ENCODE measurements at regions not wholly inside any gene's neighbourhood (a gene's known extent, or its start where the extent isn't known, plus 50 kb on each side); places are given as distances from the start of the nearest gene placed in this dataset.
A peak's percentile ranks its signal among the peaks of the same experiment; 100 is the strongest.

DNA sequence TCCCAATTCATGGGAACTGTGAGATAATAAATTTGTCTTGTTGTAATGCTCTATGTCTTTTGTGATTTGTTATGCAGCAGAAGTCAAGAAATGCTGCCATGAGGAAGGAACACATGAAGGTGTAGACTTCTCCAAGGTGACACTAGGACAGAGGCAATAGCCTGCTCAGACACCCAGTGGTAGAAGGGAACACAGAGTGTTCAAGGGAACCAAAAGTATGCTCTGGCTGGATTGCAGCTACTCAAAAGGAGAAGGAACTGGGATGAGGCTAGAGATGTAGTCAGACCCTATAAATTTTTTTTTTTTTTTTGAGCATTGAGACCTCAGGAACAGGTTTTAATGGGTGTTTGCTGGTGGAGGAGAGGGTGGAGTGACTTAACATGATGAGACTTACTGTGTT is 232.5 kb downstream of the PARP8 start:
- ATAC-seq, result no peak
- TF ChIP-seq TOX (CRISPR knock-in tag; IDR thresholded peaks at IDR 0.05; ENCODE audit: borderline replicate concordance), result no peak
- TF ChIP-seq, protein P1, sequence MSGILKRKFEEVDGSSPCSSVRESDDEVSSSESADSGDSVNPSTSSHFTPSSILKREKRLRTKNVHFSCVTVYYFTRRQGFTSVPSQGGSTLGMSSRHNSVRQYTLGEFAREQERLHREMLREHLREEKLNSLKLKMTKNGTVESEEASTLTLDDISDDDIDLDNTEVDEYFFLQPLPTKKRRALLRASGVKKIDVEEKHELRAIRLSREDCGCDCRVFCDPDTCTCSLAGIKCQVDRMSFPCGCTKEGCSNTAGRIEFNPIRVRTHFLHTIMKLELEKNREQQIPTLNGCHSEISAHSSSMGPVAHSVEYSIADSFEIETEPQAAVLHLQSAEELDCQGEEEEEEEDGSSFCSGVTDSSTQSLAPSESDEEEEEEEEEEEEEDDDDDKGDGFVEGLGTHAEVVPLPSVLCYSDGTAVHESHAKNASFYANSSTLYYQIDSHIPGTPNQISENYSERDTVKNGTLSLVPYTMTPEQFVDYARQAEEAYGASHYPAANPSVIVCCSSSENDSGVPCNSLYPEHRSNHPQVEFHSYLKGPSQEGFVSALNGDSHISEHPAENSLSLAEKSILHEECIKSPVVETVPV (CRISPR knock-in tag; IDR thresholded peaks at IDR 0.05), result no peak
- no peak for TF ChIP-seq BACH2 (CRISPR knock-in tag; IDR thresholded peaks at IDR 0.05; ENCODE audit: borderline replicate concordance)
- no peak for TF ChIP-seq OSR1 (CRISPR knock-in tag; IDR thresholded peaks at IDR 0.05)
- no peak for TF ChIP-seq ZFP3 (CRISPR knock-in tag; IDR thresholded peaks at IDR 0.05)
- TF ChIP-seq, protein P2, sequence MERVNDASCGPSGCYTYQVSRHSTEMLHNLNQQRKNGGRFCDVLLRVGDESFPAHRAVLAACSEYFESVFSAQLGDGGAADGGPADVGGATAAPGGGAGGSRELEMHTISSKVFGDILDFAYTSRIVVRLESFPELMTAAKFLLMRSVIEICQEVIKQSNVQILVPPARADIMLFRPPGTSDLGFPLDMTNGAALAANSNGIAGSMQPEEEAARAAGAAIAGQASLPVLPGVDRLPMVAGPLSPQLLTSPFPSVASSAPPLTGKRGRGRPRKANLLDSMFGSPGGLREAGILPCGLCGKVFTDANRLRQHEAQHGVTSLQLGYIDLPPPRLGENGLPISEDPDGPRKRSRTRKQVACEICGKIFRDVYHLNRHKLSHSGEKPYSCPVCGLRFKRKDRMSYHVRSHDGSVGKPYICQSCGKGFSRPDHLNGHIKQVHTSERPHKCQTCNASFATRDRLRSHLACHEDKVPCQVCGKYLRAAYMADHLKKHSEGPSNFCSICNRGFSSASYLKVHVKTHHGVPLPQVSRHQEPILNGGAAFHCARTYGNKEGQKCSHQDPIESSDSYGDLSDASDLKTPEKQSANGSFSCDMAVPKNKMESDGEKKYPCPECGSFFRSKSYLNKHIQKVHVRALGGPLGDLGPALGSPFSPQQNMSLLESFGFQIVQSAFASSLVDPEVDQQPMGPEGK (CRISPR knock-in tag; IDR thresholded peaks at IDR 0.05; ENCODE audit: borderline replicate concordance), result no peak
- no peak for TF ChIP-seq ARNTL (CRISPR knock-in tag; IDR thresholded peaks at IDR 0.05; ENCODE audit: borderline replicate concordance, low read depth)
- TF ChIP-seq ZNF8 (CRISPR knock-in tag; IDR thresholded peaks at IDR 0.05), result no peak
- no peak for TF ChIP-seq RARB (CRISPR knock-in tag; IDR thresholded peaks at IDR 0.05)
- TF ChIP-seq SNAI2 (CRISPR knock-in tag; IDR thresholded peaks at IDR 0.05), result no peak
- TF ChIP-seq, protein P3, sequence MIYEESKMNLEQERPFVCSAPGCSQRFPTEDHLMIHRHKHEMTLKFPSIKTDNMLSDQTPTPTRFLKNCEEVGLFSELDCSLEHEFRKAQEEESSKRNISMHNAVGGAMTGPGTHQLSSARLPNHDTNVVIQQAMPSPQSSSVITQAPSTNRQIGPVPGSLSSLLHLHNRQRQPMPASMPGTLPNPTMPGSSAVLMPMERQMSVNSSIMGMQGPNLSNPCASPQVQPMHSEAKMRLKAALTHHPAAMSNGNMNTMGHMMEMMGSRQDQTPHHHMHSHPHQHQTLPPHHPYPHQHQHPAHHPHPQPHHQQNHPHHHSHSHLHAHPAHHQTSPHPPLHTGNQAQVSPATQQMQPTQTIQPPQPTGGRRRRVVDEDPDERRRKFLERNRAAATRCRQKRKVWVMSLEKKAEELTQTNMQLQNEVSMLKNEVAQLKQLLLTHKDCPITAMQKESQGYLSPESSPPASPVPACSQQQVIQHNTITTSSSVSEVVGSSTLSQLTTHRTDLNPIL (CRISPR knock-in tag; IDR thresholded peaks at IDR 0.05; ENCODE audit: low read depth), result no peak
- TF ChIP-seq ZNF70 (CRISPR knock-in tag; IDR thresholded peaks at IDR 0.05), result no peak
- no peak for TF ChIP-seq TCF4 (CRISPR knock-in tag; IDR thresholded peaks at IDR 0.05; ENCODE audit: borderline replicate concordance)
- TF ChIP-seq ZC3H10 (CRISPR knock-in tag; IDR thresholded peaks at IDR 0.05), result no peak
- no peak for TF ChIP-seq ZNF565 (CRISPR knock-in tag; conservative IDR thresholded peaks at IDR 0.05; ENCODE audit: low read depth)

DNA sequence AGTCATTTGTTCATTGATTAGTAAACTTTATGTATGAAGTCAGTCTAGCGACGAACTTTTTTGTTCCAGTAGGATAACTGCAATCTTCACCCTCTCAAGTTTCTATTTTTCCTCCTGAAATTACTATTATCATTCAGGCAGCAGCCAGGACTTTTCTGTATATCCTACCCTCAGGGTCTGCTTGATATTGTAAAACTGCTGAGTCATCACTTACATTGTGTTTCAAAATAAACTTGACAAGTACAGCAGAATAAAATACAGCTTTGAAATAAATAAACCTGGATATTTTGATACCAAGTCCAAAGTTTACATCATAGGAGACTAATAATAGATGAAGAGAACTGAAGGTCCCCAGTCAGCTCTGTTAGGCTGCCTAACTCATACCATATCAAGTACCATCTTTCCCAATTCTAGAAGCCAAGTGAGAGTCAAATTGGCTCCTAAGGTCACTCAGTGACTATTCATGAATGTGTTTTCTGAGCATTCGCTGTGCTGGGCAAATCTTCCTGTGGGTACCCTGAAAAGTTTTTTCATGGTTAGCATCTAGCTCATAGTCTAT is 234.6 kb downstream of the PARP8 start:
- no peak for ATAC-seq
- TF ChIP-seq BACH2 (CRISPR knock-in tag; IDR thresholded peaks at IDR 0.05; ENCODE audit: borderline replicate concordance) (peak; percentile 38; the same call in 1 of the 2 replicates), ZFP30 (CRISPR knock-in tag; IDR thresholded peaks at IDR 0.05) (no peak)

DNA sequence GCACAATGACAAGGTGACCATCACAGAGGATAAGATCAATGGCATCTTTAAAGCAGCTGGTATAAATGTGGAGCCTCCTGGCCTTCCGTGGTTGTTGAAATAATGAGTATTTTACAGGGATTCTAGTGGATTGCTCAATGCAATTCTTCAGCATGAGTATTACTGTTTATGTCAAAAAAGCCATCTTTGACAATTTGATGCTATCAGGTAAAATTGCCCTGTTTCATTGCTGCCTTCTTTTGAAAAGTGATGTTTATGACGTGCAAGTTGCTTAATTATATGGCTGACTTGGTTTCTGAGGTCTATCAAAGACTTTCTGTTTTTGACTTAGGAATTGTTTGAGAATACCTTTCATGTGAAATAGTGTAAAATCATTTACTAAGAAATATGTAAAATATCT is 237.2 kb downstream of the PARP8 start:
- TF ChIP-seq, protein P1 (CRISPR knock-in tag; IDR thresholded peaks at IDR 0.05), result no peak
- TF ChIP-seq, protein P2 (CRISPR knock-in tag; IDR thresholded peaks at IDR 0.05; ENCODE audit: borderline replicate concordance), result no peak
- TF ChIP-seq GLIS3 (CRISPR knock-in tag; IDR thresholded peaks at IDR 0.05) (no peak), BACH2 (CRISPR knock-in tag; IDR thresholded peaks at IDR 0.05; ENCODE audit: borderline replicate concordance) (no peak), ZNF8 (CRISPR knock-in tag; IDR thresholded peaks at IDR 0.05) (no peak), ZNF565 (CRISPR knock-in tag; conservative IDR thresholded peaks at IDR 0.05; ENCODE audit: low read depth) (no peak), ZNF70 (CRISPR knock-in tag; IDR thresholded peaks at IDR 0.05) (no peak), TCF4 (CRISPR knock-in tag; IDR thresholded peaks at IDR 0.05; ENCODE audit: borderline replicate concordance) (no peak), SNAI2 (CRISPR knock-in tag; IDR thresholded peaks at IDR 0.05) (no peak), ISL1 (CRISPR knock-in tag; IDR thresholded peaks at IDR 0.05) (no peak), ZFP30 (CRISPR knock-in tag; IDR thresholded peaks at IDR 0.05) (no peak), OSR1 (CRISPR knock-in tag; IDR thresholded peaks at IDR 0.05) (no peak), ZFP3 (CRISPR knock-in tag; IDR thresholded peaks at IDR 0.05) (no peak)
- TF ChIP-seq, protein P4, sequence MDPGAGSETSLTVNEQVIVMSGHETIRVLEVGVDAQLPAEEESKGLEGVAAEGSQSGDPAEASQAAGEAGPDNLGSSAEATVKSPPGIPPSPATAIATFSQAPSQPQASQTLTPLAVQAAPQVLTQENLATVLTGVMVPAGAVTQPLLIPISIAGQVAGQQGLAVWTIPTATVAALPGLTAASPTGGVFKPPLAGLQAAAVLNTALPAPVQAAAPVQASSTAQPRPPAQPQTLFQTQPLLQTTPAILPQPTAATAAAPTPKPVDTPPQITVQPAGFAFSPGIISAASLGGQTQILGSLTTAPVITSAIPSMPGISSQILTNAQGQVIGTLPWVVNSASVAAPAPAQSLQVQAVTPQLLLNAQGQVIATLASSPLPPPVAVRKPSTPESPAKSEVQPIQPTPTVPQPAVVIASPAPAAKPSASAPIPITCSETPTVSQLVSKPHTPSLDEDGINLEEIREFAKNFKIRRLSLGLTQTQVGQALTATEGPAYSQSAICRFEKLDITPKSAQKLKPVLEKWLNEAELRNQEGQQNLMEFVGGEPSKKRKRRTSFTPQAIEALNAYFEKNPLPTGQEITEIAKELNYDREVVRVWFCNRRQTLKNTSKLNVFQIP (CRISPR knock-in tag; IDR thresholded peaks at IDR 0.05; ENCODE audit: borderline replicate concordance, low read depth), result no peak
- TF ChIP-seq, protein P3 (CRISPR knock-in tag; IDR thresholded peaks at IDR 0.05; ENCODE audit: low read depth), result no peak
- no peak for ATAC-seq

Measured in SK-N-SH treated with all-trans-retinoic acid at 6 μM for 48 hours (cell line).